ENCODE measurements at regions not wholly inside any gene's neighbourhood (a gene's known extent, or its start where the extent isn't known, plus 50 kb on each side); places are given as distances from the start of the nearest gene placed in this dataset.

GRCh38 chr6:148269386-148269785 is 73.3 kb upstream of the SASH1 start:
- Histone ChIP-seq H3K27me3 (no peaks in the 10 kb centered on the region), H3K36me3 (no peaks in the 10 kb centered on the region), H3K27ac (no peak overlapping the region), H3K9me3 (ENCODE audit: low read depth) (no peaks in the 10 kb centered on the region), H3K4me1 (ENCODE audit: low read depth) (no peaks in the 10 kb centered on the region), H3K4me3 (no peak overlapping the region)
- TF ChIP-seq CTCF (IDR thresholded peaks at IDR 0.05; ENCODE audit: low read depth, low read length) = no peak
- DNase-seq (ENCODE audit: low read depth in 1 of 2, low spot score in 1 of 2) = no peak

- H3K27ac ChIP-seq = no peak overlapping the region
- H3K9me3 ChIP-seq (ENCODE audit: low read depth) = no peaks in the 10 kb centered on the region
- H3K36me3 ChIP-seq = no peaks in the 10 kb centered on the region
- no peak overlapping the region for H3K4me3 ChIP-seq
- DNase-seq (ENCODE audit: low read depth in 1 of 2, low spot score in 1 of 2) = peak in 1 of 2 donors; percentile 90
- H3K27me3 ChIP-seq = no peaks in the 10 kb centered on the region
- no peaks in the 10 kb centered on the region for H3K4me1 ChIP-seq (ENCODE audit: low read depth)
- TF ChIP-seq CTCF (IDR thresholded peaks at IDR 0.05; ENCODE audit: low read depth, low read length) = no peak
These were observed 70.8 kb upstream of the SASH1 start for GRCh38 chr6:148271711-148272439.

- Histone ChIP-seq H3K27ac (no peak overlapping the region), H3K36me3 (no peaks in the 10 kb centered on the region), H3K27me3 (no peaks in the 10 kb centered on the region), H3K4me3 (no peak overlapping the region), H3K4me1 (ENCODE audit: low read depth) (no peaks in the 10 kb centered on the region), H3K9me3 (ENCODE audit: low read depth) (no peaks in the 10 kb centered on the region)
- DNase-seq (ENCODE audit: low read depth in 1 of 2, low spot score in 1 of 2) = peak in 1 of 2 donors; percentile 64
- TF ChIP-seq CTCF (IDR thresholded peaks at IDR 0.05; ENCODE audit: low read depth, low read length) = no peak
These were observed 70.0 kb upstream of the SASH1 start for GRCh38 chr6:148272597-148272996.

DNA sequence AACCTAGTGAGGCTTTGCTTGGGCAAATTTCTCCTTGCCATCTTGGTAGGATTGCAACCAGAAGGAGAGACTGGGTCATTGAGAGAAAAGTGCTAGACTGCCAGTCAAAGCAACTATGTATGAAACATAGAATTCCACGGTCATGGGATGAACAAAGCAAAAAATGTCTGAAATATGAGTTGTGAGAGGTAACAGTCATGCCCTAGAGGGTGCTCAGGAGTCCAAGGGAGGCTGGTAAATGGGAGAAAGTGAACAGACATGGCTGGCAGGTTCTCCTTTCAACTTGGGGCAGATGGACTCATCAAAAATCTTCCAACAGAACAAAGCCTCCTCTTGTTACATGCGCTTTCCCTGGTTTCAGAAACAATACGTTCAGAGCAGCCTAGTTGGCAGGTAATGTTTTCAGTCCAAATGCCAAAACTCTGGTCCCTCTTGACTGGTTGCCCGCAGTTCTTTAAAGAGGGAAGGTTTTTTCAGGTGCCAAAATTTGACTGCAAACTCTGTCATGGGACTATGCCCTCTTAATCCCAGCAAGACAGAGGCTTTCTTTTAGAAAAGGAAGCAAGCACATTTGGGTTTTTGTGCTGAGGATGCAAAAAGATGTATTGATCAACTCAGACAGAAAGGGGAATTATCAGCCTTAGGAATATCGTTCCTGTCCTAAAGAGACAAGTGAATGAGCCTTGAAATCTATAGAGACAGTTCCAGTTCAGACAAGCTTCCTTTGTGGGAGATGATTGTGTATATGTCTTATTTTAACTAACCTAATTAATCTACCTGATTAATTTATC is 68.5 kb upstream of the SASH1 start:
- peak; percentile 13 for TF ChIP-seq CTCF (IDR thresholded peaks at IDR 0.05; ENCODE audit: low read depth, low read length)
- H3K36me3 ChIP-seq = no peaks in the 10 kb centered on the region
- no peak for DNase-seq (ENCODE audit: low read depth in 1 of 2, low spot score in 1 of 2)
- H3K27me3 ChIP-seq = no peaks in the 10 kb centered on the region
- H3K9me3 ChIP-seq (ENCODE audit: low read depth) = no peaks in the 10 kb centered on the region
- no peak overlapping the region for H3K4me3 ChIP-seq
- H3K4me1 ChIP-seq (ENCODE audit: low read depth) = no peaks in the 10 kb centered on the region
- no peak overlapping the region for H3K27ac ChIP-seq

DNA sequence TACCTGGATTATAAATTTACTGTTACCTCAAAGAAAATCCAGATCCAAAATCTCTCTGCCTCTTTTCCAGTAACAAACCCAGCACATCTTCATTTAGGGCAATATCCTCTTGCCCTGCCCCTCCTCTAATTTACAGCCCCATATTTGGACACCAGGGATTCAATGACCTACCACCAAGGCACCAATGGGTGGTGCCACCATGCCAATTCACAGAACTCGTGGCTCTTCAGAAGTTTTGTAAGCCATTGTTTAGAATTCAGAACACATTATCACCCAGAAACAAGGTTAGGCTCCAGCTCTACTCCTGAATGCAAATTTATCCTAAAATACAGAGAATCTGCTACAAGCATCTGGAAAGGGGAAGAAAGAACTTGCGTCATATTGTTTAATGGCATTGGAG is 67.8 kb upstream of the SASH1 start:
- DNase-seq (ENCODE audit: low read depth in 1 of 2, low spot score in 1 of 2) = no peak
- TF ChIP-seq CTCF (IDR thresholded peaks at IDR 0.05; ENCODE audit: low read depth, low read length) = no peak
- no peak overlapping the region for H3K4me3 ChIP-seq

More for the DNA sequence above, 67.8 kb upstream of the SASH1 start:
- no peaks in the 10 kb centered on the region for H3K4me1 ChIP-seq (ENCODE audit: low read depth)
- no peak overlapping the region for H3K27ac ChIP-seq
- no peaks in the 10 kb centered on the region for H3K36me3 ChIP-seq
- no peaks in the 10 kb centered on the region for H3K9me3 ChIP-seq (ENCODE audit: low read depth)
- no peaks in the 10 kb centered on the region for H3K27me3 ChIP-seq

All from cardiac muscle cell (in vitro differentiated cells and primary cell).